ENCODE measurements at regions not wholly inside any gene's neighbourhood (a gene's known extent, or its start where the extent isn't known, plus 50 kb on each side); places are given as distances from the start of the nearest gene placed in this dataset.

- H3K4me3 Mint-ChIP-seq: no peak overlapping the region; a peak in 1 of 5 replicates
- Histone ChIP-seq H3K18ac (ENCODE audit: insufficient read length, low read depth, low read length) (no peak overlapping the region), H3T11ph (ENCODE audit: low read length) (no peak overlapping the region), H3K9me3 (ENCODE audit: control insufficient read depth, low read depth, low read length) (peaks cover 6% of the 10 kb centered on the region), H3K27me3 (ENCODE audit: insufficient read depth, low read length) (no peaks in the 10 kb centered on the region), H4K20me1 (ENCODE audit: control insufficient read depth, insufficient read depth, insufficient read length) (no peaks in the 10 kb centered on the region), H2BK5ac (ENCODE audit: insufficient read length, low read length) (no peak overlapping the region), H3K23me2 (ENCODE audit: insufficient read length, low read depth, low read length, poor library complexity, severe bottlenecking) (no peaks in the 10 kb centered on the region), H3K79me2 (ENCODE audit: insufficient read depth, low read length) (no peaks in the 10 kb centered on the region), H3K14ac (ENCODE audit: insufficient read depth, low read length) (no peak overlapping the region), H2BK15ac (ENCODE audit: low read depth, low read length) (no peak overlapping the region), H2AK5ac (ENCODE audit: insufficient read length, low read length) (no peak overlapping the region), H4K8ac (replicated peaks; ENCODE audit: insufficient read length, low read depth, low read length) (no peak overlapping the region), H2BK120ac (ENCODE audit: low read depth, low read length, poor library complexity, severe bottlenecking) (no peak overlapping the region), H3K4me2 (ENCODE audit: insufficient read depth, insufficient read length, low read length) (no peak overlapping the region), H3K4me1 (ENCODE audit: insufficient read depth, low read length) (no peaks in the 10 kb centered on the region), H3K9ac (ENCODE audit: extremely low read depth, insufficient read length, low read length) (no peak overlapping the region), H2BK12ac (ENCODE audit: insufficient read length, low read depth, low read length) (no peak overlapping the region), H4K91ac (ENCODE audit: insufficient read length, low read depth, low read length) (no peak overlapping the region), H3K56ac (ENCODE audit: insufficient read length, low read depth, low read length) (no peak overlapping the region), H2BK20ac (ENCODE audit: low read depth, low read length, poor library complexity, severe bottlenecking) (no peak overlapping the region), H3K4ac (ENCODE audit: low read depth, low read length) (no peak overlapping the region), H3K27ac (ENCODE audit: insufficient read length, low read depth, low read length) (no peak overlapping the region), H3K23ac (ENCODE audit: insufficient read length, low read depth, low read length) (no peak overlapping the region), H4K5ac (ENCODE audit: insufficient read length, low read depth, low read length) (no peak overlapping the region), H2AFZ (ENCODE audit: low read length) (no peak overlapping the region), H3K79me1 (ENCODE audit: insufficient read depth, low read depth, low read length, poor library complexity, severe bottlenecking) (no peaks in the 10 kb centered on the region)
- H3K27ac Mint-ChIP-seq: no peak overlapping the region
- peaks cover 19 to 20% of the 10 kb centered on the region in 2 experiments; a peak in 4 of 5 replicates for H3K9me3 Mint-ChIP-seq
- WGBS (ENCODE audit: extremely low coverage, insufficient read length, low lambda C conversion rate): no CpG with 5 or more reads among the region's 7 CpGs
- DNase-seq: no peak
- peaks cover 0 to 7% (median 6%) of the 10 kb centered on the region in 3 experiments; a peak in 4 of 7 replicates for H3K36me3 Mint-ChIP-seq (ENCODE audit: insufficient read depth in 1 of 3, low read depth in 3 of 3)
- H3K4me1 Mint-ChIP-seq: no peaks in the 10 kb centered on the region
- TF ChIP-seq, protein P1, sequence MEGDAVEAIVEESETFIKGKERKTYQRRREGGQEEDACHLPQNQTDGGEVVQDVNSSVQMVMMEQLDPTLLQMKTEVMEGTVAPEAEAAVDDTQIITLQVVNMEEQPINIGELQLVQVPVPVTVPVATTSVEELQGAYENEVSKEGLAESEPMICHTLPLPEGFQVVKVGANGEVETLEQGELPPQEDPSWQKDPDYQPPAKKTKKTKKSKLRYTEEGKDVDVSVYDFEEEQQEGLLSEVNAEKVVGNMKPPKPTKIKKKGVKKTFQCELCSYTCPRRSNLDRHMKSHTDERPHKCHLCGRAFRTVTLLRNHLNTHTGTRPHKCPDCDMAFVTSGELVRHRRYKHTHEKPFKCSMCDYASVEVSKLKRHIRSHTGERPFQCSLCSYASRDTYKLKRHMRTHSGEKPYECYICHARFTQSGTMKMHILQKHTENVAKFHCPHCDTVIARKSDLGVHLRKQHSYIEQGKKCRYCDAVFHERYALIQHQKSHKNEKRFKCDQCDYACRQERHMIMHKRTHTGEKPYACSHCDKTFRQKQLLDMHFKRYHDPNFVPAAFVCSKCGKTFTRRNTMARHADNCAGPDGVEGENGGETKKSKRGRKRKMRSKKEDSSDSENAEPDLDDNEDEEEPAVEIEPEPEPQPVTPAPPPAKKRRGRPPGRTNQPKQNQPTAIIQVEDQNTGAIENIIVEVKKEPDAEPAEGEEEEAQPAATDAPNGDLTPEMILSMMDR (conservative IDR thresholded peaks at IDR 0.05): no peak
- H3K27me3 Mint-ChIP-seq (ENCODE audit: low read depth): no peaks in the 10 kb centered on the region
Measured at GRCh38 chr6:71468841-71469700, 180.5 kb downstream of the OGFRL1 start.
